GM23248 (cell line): ENCODE measurements at regions not wholly inside any gene's neighbourhood (a gene's known extent, or its start where the extent isn't known, plus 50 kb on each side); places are given as distances from the start of the nearest gene placed in this dataset.

Experiments used
- EZH2 ChIP-seq: fragments of 200-600 bp; sonication (generic); IDR thresholded peaks from 2 replicates; pipeline ENCODE4 v1.6.1; 2018; ENCODE audit warnings: antibody characterized with exemption, mild to moderate bottlenecking; ENCODE audit not compliant: insufficient read depth, poor library complexity, severe bottlenecking
- EZH2phosphoT487 ChIP-seq: fragments of 200-600 bp; sonication (generic); IDR thresholded peaks from 2 replicates; pipeline ENCODE4 v1.6.1; 2018; ENCODE audit warnings: antibody characterized with exemption, moderate library complexity, mild to moderate bottlenecking, low read depth; ENCODE audit not compliant: insufficient read depth

- TF ChIP-seq EZH2, result no peak
- TF ChIP-seq EZH2phosphoT487, result no peak
These were observed 160.5 kb upstream of the NDST3 start for GRCh38 chr4:117873779-117874178.
